HepG2 (cell line): ENCODE measurements at regions not wholly inside any gene's neighbourhood (a gene's known extent, or its start where the extent isn't known, plus 50 kb on each side); places are given as distances from the start of the nearest gene placed in this dataset.

Source experiments
- ATAC-seq: fragments of 200-7000 bp; cut with Tn5 transposase; 3 replicates; pipeline ENCODE4 v1.9.1; 2020; ENCODE audit warnings: mild to moderate bottlenecking, moderate library complexity
- BruUV-seq: library from RNA; stranded (reverse); fragments of 400-500 nt; replicated peaks from 2 replicates; lab custom pipeline; 2021; lab: Mats Ljungman, UMichigan
- CTCF ChIA-PET: fragments of 300-600 bp; formaldehyde crosslinking; extraction: SDS; loops from one replicate; lab custom pipeline; 2021; ENCODE audit warnings: low total read pairs, inconsistent platforms, low intra/inter-chr PET ratio; lab: Yijun Ruan, JAX
- POLR2A ChIA-PET: fragments of 350-600 bp; sonication (Branson Sonifier 250); formaldehyde crosslinking; loops from one replicate; lab custom pipeline; 2020; ENCODE audit warnings: antibody characterized with exemption, inconsistent platforms; lab: Yijun Ruan, JAX
- DNase-seq: peaks from one replicate; pipeline ENCODE4 v3.0.0-alpha.2; 2015; ENCODE audit warnings: low spot score
- FAIRE-seq: peaks from 3 replicates; lab custom pipeline; 2011; peaks lifted over from hg19 to GRCh38; lab: Jason Lieb, UNC
- H2AFZ ChIP-seq: one replicate; pipeline ENCODE4 v1.6.1; 2011; ENCODE audit warnings: low read length, inconsistent platforms
- H3K27ac ChIP-seq: fragments of 300-600 bp; 3 replicates; pipeline ENCODE4 v1.8.0; 2011; ENCODE audit warnings: mixed run types, mild to moderate bottlenecking, mixed read lengths, low read length, inconsistent platforms; ENCODE audit not compliant: insufficient read depth; ENCODE audit errors: extremely low read length
- H3K27me3 ChIP-seq, 2 experiments: fragments of 200-600 bp in 1 of 2; 2 replicates in 1 of 2; 3 replicates in 1 of 2; pipeline versions ENCODE4 v1.6.0 to v1.8.0; 2011; ENCODE audit warnings: low read length in 2 of 2, mild to moderate bottlenecking in 2 of 2, moderate library complexity in 2 of 2, inconsistent platforms in 1 of 2; ENCODE audit not compliant: insufficient read depth in 2 of 2, control insufficient read depth in 1 of 2
- H3K36me3 ChIP-seq, 2 experiments: fragments of 200-600 bp in 1 of 2; replicated peaks in 1 of 2; 2 replicates in 1 of 2; 3 replicates in 1 of 2; pipeline versions ENCODE4 v1.5.1 to v1.8.0; 2011; ENCODE audit warnings: low read length in 2 of 2, inconsistent platforms in 1 of 2; ENCODE audit not compliant: insufficient read depth in 2 of 2, control insufficient read depth in 1 of 2
- H3K4me1 ChIP-seq: 2 replicates; pipeline ENCODE4 v1.5.1; 2012; ENCODE audit warnings: low read length, inconsistent platforms; ENCODE audit not compliant: insufficient read depth
- H3K4me2 ChIP-seq: 2 replicates; pipeline ENCODE4 v1.6.0; 2011; ENCODE audit warnings: low read depth, low read length, inconsistent platforms
- H3K4me3 ChIP-seq, 3 experiments: fragments of 200-600 bp in 1 of 3; sonication (generic), shearing (Covaris generic) in 1 of 3; replicated peaks in 1 of 3; 2 replicates each; pipeline ENCODE4 v1.5.1; 2011 to 2016; ENCODE audit warnings: low read length in 3 of 3, inconsistent platforms in 2 of 3, low read depth in 2 of 3, mild to moderate bottlenecking in 2 of 3, control low read depth in 1 of 3, mixed read lengths in 1 of 3; ENCODE audit not compliant: insufficient read depth in 1 of 3
- H3K79me2 ChIP-seq: one replicate; pipeline ENCODE4 v1.6.1; 2011; ENCODE audit warnings: low read length, inconsistent platforms; ENCODE audit not compliant: insufficient read depth
- H3K9ac ChIP-seq: 2 replicates; pipeline ENCODE4 v1.6.0; 2011; ENCODE audit warnings: mild to moderate bottlenecking, low read depth, low read length, inconsistent platforms; ENCODE audit not compliant: insufficient read depth
- H3K9me3 ChIP-seq: 2 replicates; pipeline ENCODE4 v1.5.1; 2012; ENCODE audit warnings: mild to moderate bottlenecking, low read length
- H4K20me1 ChIP-seq: 2 replicates; pipeline ENCODE4 v1.6.0; 2011; ENCODE audit warnings: inconsistent platforms, mild to moderate bottlenecking, low read length, moderate library complexity; ENCODE audit not compliant: insufficient read depth
- CBX5 ChIP-seq: sonication (generic); formaldehyde crosslinking; IDR thresholded peaks from 2 replicates; pipeline ENCODE4 v1.4.0; 2020; ENCODE audit warnings: missing genetic modification reagents, borderline replicate concordance
- KLF13 ChIP-seq: sonication (generic); formaldehyde crosslinking; IDR thresholded peaks from 2 replicates; pipeline ENCODE4 v1.4.0; 2020; ENCODE audit warnings: mild to moderate bottlenecking, missing genetic modification reagents
- MAFF ChIP-seq: IDR thresholded peaks from 2 replicates; pipeline ENCODE4 v1.6.1; 2011; ENCODE audit warnings: low read depth, low read length, improper control_type of control experiment
- NFYB ChIP-seq: sonication (generic); formaldehyde crosslinking; IDR thresholded peaks from 2 replicates; pipeline ENCODE4 v1.4.0; 2020; ENCODE audit warnings: missing genetic modification reagents
- PPARG ChIP-seq: conservative IDR thresholded peaks from 2 replicates; pipeline ENCODE4 v1.6.1; 2016; ENCODE audit warnings: missing biosample characterization, missing genetic modification reagents
- STAT5B ChIP-seq: sonication (generic); formaldehyde crosslinking; IDR thresholded peaks from 2 replicates; pipeline ENCODE4 v1.4.0; 2020; ENCODE audit warnings: missing genetic modification reagents
- TEF ChIP-seq: sonication (generic); formaldehyde crosslinking; IDR thresholded peaks from 2 replicates; pipeline ENCODE4 v1.5.0; 2020; ENCODE audit warnings: missing genetic modification reagents
- ZBTB7B ChIP-seq: sonication (generic); formaldehyde crosslinking; IDR thresholded peaks from 2 replicates; pipeline ENCODE4 v1.4.0; 2020; ENCODE audit warnings: missing genetic modification reagents
- ZNF367 ChIP-seq: sonication (generic); formaldehyde crosslinking; IDR thresholded peaks from 2 replicates; pipeline ENCODE4 v1.4.0; 2020; ENCODE audit warnings: missing genetic modification reagents, borderline replicate concordance
- ZNF674 ChIP-seq: sonication (generic); formaldehyde crosslinking; IDR thresholded peaks from 2 replicates; pipeline ENCODE4 v1.5.0; 2020; ENCODE audit warnings: low read depth, mild to moderate bottlenecking, missing genetic modification reagents
- WGBS: methylation state at CpG from one replicate; pipeline ENCODE4 v1.1.6; 2017; ENCODE audit warnings: low lambda C conversion rate; 5-methylcytosine and 5-hydroxymethylcytosine counted together
- in situ Hi-C: cut with HindIII; loops from 2 replicates; pipeline ENCODE4 v1.10.0; 2017; ENCODE audit warnings: low pct_unique_long_range_greater_than_20kb; ENCODE audit not compliant: extremely low pct_ligation_motif_present
- intact Hi-C: fragments of 100-400 bp; cut with micrococcal nuclease; formaldehyde crosslinking; loops from one replicate; pipeline ENCODE4 v1.10.0; 2022; ENCODE audit not compliant: unreplicated experiment
- TF ChIP-seq, protein P1 (sequence below): sonication (generic); formaldehyde crosslinking; IDR thresholded peaks from 2 replicates; pipeline ENCODE4 v1.4.0; 2020; ENCODE audit warnings: low read depth, missing genetic modification reagents
- TF ChIP-seq, protein P2 (sequence below), 2 experiments: sonication (generic) in 1 of 2; formaldehyde crosslinking in 1 of 2; IDR thresholded peaks; 2 replicates each; pipeline versions ENCODE4 v1.4.0 to v1.6.1; 2016 to 2020; ENCODE audit warnings: borderline replicate concordance in 1 of 2, low read depth in 1 of 2, mild to moderate bottlenecking in 1 of 2, missing genetic modification reagents in 1 of 2
- TF ChIP-seq, protein P3 (sequence below): sonication (generic); formaldehyde crosslinking; IDR thresholded peaks from 2 replicates; pipeline ENCODE4 v1.5.0; 2020; ENCODE audit warnings: missing genetic modification reagents

DNA sequence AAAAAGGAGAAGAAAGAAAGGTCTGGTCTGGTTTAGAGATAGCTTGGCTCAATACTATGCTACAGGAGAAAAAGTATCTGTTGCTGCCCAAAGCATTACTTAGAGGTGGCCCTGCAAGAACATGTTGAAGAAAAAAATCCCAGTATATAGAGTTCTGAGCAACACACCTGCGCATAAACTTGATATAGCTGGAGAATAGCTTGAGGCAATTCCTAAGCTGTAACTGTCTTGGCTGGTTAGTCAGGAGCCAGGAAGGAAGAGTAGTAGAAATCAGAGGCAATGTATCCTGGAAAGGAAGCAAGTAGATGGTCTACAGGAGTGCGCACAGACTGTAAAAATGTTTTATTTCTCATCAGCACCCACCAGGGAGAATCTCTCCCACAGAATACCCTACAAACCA is 209.7 kb downstream of the SLITRK1 start:
- ChIA-PET POLR2A (no interaction called here), CTCF (no interaction called here)
- no peak overlapping the region for H3K9ac ChIP-seq
- H3K27me3 ChIP-seq: no peaks in the 10 kb centered on the region
- 32% methylated on average over 2 of the region's 2 CpGs for WGBS
- FAIRE-seq (no peak), ATAC-seq (no peak), DNase-seq (no peak)
- no TSS peak for BruUV-seq
- H3K27ac ChIP-seq: no peak overlapping the region
- no peaks in the 10 kb centered on the region for H3K4me1 ChIP-seq
- intact Hi-C loops (no loop called here), in situ Hi-C loops (no loop called here)
- H3K4me2 ChIP-seq: no peak overlapping the region
- TF ChIP-seq CBX5: no peak
- no peak for TF ChIP-seq PPARG (CRISPR knock-in tag)
- no peak for TF ChIP-seq NFYB (CRISPR knock-in tag)
- no peak for TF ChIP-seq ZNF367 (CRISPR knock-in tag)
- TF ChIP-seq, protein P1, sequence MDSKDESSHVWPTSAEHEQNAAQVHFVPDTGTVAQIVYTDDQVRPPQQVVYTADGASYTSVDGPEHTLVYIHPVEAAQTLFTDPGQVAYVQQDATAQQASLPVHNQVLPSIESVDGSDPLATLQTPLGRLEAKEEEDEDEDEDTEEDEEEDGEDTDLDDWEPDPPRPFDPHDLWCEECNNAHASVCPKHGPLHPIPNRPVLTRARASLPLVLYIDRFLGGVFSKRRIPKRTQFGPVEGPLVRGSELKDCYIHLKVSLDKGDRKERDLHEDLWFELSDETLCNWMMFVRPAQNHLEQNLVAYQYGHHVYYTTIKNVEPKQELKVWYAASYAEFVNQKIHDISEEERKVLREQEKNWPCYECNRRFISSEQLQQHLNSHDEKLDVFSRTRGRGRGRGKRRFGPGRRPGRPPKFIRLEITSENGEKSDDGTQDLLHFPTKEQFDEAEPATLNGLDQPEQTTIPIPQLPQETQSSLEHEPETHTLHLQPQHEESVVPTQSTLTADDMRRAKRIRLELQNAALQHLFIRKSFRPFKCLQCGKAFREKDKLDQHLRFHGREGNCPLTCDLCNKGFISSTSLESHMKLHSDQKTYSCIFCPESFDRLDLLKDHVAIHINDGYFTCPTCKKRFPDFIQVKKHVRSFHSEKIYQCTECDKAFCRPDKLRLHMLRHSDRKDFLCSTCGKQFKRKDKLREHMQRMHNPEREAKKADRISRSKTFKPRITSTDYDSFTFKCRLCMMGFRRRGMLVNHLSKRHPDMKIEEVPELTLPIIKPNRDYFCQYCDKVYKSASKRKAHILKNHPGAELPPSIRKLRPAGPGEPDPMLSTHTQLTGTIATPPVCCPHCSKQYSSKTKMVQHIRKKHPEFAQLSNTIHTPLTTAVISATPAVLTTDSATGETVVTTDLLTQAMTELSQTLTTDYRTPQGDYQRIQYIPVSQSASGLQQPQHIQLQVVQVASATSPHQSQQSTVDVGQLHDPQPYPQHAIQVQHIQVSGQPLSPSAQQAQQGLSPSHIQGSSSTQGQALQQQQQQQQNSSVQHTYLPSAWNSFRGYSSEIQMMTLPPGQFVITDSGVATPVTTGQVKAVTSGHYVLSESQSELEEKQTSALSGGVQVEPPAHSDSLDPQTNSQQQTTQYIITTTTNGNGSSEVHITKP (CRISPR knock-in tag): no peak
- TF ChIP-seq MAFF: no peak
- TF ChIP-seq, protein P2, sequence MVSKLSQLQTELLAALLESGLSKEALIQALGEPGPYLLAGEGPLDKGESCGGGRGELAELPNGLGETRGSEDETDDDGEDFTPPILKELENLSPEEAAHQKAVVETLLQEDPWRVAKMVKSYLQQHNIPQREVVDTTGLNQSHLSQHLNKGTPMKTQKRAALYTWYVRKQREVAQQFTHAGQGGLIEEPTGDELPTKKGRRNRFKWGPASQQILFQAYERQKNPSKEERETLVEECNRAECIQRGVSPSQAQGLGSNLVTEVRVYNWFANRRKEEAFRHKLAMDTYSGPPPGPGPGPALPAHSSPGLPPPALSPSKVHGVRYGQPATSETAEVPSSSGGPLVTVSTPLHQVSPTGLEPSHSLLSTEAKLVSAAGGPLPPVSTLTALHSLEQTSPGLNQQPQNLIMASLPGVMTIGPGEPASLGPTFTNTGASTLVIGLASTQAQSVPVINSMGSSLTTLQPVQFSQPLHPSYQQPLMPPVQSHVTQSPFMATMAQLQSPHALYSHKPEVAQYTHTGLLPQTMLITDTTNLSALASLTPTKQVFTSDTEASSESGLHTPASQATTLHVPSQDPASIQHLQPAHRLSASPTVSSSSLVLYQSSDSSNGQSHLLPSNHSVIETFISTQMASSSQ (IDR thresholded peaks at IDR 0.05; ENCODE audit: low read depth): no peak
- TF ChIP-seq, protein P2 (CRISPR knock-in tag; IDR thresholded peaks at IDR 0.05; ENCODE audit: borderline replicate concordance): no peak
- TF ChIP-seq TEF (CRISPR knock-in tag): no peak
- no peak for TF ChIP-seq KLF13
- no peak for TF ChIP-seq ZNF674 (CRISPR knock-in tag)
- TF ChIP-seq ZBTB7B (CRISPR knock-in tag): no peak
- TF ChIP-seq, protein P3, sequence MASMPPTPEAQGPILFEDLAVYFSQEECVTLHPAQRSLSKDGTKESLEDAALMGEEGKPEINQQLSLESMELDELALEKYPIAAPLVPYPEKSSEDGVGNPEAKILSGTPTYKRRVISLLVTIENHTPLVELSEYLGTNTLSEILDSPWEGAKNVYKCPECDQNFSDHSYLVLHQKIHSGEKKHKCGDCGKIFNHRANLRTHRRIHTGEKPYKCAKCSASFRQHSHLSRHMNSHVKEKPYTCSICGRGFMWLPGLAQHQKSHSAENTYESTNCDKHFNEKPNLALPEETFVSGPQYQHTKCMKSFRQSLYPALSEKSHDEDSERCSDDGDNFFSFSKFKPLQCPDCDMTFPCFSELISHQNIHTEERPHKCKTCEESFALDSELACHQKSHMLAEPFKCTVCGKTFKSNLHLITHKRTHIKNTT (CRISPR knock-in tag): no peak
- no peak for TF ChIP-seq STAT5B
- H3K9me3 ChIP-seq: peaks cover 44% of the 10 kb centered on the region
- no peaks in the 10 kb centered on the region for H3K36me3 ChIP-seq
- no peaks in the 10 kb centered on the region for H4K20me1 ChIP-seq
- H2AFZ ChIP-seq: no peak overlapping the region
- no peak overlapping the region for H3K4me3 ChIP-seq
- H3K79me2 ChIP-seq: no peaks in the 10 kb centered on the region
